G401.6 (cell line): ENCODE measurements at regions not wholly inside any gene's neighbourhood (a gene's known extent, or its start where the extent isn't known, plus 50 kb on each side); places are given as distances from the start of the nearest gene placed in this dataset.

Experiments
- FAIRE-seq: peaks from 2 replicates; lab custom pipeline; 2012; peaks lifted over from hg19 to GRCh38; lab: Jason Lieb, UNC

DNA sequence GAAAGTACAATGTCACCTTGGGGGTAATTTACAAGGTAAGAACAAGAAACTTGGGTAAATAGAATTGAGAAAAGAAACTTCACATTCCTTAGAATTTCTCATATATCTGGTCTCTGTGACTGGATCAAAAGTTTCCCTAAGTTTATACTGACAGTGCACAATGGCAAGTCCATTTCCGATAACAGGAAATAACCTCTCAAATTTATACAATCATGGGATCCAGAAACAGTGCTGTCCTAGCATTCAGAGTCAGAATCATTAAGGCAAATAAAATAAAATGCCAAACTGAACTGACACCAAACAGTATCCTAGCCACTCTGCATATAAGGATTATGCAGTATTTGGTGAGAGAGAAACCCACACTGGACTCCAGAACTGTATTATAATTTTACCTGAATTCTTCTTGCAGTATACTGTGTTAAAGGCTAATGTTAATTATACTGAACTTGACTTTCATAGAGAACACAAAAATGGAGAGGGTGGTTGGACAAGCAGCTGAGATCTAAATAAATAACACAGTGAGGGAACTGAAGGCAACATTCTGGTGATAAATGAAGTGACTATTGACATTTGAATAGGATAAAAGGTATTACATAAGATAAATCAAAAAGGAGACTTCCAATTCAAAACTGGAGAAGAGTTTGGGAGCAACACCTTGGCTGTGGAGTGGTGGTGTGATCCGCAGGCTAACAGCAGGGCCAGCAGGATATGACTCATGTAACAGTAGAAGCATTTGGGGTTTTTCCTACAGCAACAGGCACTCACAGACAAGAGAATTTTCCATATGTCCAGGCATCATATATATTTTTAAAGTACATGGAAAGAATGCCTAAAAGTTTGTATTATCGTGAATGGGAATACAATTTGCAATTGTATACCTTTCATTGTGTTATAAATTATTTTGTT is 932.5 kb upstream of the MIR17HG start:
- peak; percentile 3 for FAIRE-seq

DNA sequence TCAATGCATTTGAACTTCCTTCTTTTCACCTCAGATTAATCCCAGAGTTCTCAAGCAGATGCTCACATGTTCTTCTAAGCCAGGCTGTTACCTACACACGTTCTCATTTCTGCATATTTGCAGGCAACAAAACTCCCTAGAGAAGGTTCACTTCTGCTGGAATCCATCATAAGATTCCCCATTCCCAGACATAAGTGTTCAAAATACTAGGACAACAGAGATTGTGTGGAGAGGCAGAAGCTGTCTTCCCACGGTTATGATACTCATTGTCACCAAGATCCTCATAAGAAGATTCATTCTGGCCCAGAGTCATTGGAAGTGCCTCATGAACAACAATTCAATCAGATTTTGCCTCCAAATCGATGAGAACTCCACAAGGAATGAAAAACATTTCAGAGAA is 931.6 kb upstream of the MIR17HG start:
- no peak for FAIRE-seq

DNA sequence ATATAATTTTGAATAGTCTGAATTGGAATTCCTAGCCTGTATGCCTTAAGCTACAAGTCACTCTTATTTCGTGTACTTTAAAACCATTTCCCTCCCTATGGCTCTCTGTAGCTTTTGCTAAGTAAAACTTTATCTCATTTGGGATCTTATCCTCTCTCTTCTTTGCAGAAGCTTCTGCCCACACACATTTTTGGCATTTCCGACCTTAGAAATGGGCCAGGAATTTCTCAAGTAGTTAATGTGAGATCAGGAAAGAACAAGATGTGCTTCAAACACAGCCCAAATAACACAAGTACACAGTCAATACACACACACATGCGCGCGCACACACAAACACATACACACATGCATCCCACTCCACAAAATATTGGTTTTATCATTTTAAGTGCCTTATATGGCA is 931.0 kb upstream of the MIR17HG start:
- no peak for FAIRE-seq

DNA sequence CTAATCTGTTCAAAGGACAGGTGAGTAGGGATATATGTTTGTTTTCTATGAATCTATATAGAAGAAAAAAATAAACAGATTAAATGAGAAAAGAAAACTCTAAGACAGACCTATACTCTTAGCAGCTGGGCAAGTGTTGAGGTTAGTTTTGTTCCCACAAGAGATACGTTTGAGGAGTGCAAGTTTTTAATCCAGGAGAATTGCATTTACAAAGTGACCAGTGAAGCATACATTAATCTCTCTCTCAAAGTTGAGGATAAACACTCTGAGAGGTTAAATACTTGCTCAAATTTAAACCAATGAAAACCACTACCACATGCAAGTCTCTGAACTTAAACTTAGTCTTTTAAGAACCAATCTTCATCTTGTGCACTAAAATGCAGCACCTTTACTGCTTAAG is 930.5 kb upstream of the MIR17HG start:
- no peak for FAIRE-seq

DNA sequence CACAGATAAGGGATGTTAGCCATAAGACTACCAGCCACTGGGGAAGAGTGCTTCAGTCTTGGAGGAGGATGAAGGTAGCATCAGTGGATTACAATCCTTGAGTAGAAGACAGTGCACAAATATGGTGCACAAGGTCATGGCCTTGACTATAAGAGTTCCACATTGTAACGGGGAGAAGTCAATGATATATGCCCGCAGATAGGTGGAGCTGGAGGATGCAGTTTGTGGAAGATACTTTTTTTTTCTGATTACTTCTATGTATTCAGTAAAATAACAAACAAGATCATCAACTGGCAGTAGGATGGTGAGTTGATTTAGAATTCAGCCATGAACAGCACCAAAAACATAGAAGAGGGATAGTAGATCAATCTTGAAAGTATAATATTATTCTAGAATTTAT is 926.8 kb upstream of the MIR17HG start:
- peak; percentile 75 for FAIRE-seq

DNA sequence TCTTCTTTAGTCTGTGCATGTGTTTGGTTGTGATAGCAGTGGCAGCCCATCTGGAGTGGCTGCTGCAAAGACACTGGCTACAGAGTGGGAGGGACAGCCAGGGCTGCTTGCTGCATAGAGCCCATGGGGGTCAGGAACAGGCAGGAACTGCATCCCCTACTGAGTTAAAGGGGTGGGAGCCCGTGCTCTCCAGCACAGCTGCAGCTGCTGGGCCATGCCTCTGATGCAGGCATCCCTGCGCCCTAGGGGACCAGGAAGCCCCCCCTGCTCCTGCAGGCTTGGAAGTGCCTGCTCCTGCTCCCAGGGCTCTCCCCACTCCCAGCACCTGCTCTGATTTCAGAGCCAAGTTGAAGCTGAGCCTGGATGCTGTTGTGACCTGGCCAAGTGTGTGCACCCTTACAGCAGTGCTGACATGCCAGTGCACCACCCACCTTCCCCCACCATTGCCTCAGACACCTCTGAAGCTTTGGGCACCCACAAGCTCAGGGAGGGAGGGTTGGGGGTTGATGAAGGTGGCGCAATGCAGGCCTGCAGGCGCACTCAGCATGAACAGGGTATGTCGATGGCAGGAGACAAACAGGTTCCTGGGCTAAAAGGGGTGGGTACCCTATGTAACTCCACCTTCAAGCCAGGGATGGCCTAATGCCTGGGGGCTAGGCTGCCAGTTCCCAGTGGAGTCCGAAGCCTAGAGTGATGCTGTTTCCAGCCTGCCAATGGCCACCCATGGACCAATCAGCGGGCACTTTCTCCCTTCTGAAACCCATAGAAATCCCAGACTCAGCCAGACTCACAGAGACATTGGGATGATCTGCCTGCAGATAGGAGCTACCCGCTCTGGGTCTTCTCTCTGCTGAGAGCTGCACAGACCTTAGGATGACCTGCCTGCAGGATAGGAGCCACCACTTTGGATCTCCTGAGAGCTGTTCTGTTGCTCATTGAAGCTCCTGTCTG is 919.9 kb upstream of the MIR17HG start:
- no peak for FAIRE-seq

DNA sequence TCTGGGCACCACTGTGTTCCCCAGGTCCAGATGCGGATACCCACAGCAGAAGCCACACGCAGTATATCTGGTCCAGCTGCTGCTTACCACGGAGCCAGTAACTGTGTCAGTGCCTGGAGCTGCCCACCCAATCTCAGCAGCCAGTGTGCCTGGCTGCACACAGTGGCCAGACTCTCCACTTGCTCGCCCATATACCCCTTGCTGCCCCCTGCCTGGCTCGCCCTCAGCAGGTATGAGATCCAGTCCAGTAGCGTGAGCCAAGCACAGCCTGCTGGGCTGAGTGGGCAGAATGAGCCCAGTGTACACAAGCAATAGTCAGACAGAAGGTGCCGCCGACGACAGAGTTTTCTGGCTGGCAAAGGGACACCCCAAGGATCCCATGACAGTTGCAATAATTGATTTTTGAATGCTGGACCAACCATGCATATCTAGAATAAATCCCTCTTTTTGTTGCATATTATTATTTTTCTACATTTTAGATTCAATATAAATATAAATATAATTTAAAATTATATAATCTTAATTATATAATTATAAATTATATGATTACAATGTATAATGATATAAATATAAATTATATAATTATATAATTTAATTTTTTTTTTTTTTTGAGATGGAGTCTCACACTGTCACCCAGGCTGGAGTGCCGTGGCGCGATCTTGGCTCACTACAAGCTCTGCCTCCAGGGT is 918.8 kb upstream of the MIR17HG start:
- peak; percentile 92 for FAIRE-seq

DNA sequence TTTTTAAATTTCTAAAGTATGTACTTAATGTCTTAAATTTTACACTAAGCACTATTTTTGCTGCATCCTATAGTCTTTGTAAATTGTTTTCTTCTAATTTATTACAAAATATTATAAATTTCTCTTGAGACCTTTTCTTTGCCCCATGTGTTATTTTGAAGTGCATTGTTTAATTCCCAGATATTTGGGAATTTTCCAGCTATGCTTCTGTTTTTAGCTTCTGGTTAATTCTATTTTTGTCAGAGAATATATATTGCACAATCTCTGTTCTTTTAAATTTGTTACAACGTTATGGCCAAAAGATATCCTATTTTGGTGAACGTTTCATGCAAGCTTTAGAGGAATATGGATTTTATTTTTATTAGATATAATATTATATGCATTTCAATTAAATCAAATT is 917.4 kb upstream of the MIR17HG start:
- no peak for FAIRE-seq

DNA sequence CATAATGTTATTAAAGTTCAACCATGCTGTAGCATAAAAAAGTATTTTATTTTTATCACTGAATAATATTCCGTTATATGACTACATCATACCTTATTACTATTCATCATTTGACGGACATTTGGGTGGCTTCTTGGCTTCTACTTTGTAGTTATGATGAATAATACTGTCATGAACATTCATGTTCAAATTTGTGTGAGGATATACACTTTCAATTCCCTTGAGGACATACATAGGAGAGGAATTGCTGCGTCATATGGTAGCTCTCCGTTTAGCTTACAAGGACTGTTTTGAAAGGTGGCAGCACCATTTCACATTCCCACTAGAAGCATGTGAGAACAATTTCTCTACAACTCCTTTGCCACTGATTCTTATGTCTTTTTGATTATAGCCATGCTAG is 910.8 kb upstream of the MIR17HG start:
- no peak for FAIRE-seq

DNA sequence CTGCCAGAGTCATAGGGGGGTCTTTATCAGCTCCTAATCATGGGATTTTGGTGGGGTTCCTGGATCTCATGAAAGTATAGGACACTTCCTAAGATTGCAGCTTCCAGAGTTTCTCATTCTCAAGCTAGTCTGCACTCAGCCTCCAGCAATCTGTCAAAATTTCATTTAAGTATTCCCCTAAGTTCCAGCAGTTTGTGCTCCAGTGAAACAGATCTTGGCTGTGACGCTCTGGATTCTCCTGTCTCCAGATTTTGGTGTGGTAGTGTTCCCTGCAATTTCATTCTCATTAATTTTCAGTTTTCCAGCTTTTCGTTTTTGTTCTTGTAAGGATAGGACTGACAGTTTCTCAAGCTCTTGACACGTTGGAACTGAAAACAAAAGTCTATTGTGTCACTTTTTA is 908.9 kb upstream of the MIR17HG start:
- FAIRE-seq = no peak

DNA sequence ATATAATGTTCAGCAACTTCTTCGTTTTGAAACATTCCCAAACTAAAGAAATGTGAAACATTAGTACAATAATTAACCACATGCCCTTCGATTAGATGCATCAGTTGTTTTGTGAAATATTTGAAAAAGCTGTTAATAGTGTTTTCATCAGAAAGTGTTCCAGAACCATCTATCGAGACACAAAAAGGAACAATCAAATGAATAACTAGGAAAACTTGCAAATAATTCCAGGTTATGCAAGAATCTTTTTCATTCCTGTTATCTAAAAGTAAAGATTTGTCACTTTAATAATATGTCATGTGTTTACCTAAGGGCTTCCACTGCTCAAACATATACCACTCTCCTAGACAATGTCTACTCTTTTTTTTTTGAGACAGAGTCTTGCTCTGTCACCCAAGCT is 904.2 kb upstream of the MIR17HG start:
- no peak for FAIRE-seq

DNA sequence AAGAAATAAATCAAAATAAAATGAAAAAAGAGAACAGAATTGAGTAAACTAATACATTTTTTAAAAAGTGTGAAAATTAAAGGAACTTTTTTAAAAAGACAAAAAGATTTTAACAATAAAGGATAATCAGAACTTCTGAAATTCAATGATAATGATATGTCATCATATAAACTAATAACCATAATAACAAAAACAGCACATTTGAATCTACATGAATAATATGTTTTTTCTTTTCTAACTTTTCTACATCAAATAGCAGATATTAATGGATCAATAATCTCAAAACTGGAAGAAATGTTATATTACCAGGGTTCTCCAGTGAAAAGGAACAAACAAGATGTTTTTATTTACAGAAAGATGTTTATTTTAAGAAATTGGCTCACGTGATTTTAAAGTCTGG is 903.3 kb upstream of the MIR17HG start:
- FAIRE-seq = no peak

DNA sequence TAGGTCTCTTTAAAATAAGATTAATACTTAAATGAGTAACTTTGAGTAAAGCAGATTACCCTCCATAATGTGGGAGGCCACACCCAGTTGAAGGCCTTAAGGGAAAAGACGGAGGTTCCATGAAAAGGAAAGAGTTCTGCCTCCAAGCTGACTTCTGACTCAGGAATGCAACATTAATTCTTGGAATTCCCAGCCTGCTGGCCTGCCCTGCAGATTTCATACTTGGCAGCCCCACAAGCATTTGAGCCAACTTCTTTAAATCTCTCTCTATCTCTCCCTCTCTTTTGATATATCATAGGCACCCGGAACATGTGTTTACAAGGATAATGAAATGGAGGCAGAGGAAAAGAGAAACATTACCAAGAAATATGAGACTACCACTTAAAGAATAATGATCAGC is 902.3 kb upstream of the MIR17HG start:
- peak; percentile 99 for FAIRE-seq

DNA sequence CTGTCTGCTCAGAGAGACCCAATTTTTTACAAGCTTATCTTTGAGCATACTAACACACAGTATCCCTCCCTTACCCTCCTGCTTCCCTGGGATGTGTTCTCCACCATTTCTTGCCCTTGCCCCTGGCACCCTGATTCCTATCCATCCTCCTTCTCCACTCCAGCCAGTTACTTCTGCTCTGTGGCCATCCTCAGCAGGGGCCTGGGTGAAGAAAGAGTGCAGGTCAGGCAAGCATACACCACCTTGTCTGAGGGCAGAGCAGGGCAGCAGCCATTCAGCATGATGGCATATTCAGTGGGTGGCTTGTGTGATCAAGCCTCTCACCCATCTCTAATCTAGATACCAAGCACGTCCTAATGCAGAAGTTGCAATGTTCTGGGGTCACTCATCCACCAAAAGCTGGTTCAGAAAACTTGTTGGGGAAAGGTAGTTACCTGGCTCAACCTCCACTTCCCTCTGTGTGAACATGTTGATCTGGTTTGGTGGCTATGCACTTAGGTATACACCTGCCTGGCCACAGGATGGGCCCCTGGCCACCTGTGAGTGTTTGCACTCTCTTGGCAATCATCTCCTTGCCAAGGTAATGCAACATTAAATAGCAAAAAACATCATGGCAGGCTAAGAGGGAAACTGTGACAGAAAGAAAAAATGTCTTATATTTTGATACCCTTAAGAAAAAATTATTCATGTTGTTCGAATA is 900.3 kb upstream of the MIR17HG start:
- no peak for FAIRE-seq

DNA sequence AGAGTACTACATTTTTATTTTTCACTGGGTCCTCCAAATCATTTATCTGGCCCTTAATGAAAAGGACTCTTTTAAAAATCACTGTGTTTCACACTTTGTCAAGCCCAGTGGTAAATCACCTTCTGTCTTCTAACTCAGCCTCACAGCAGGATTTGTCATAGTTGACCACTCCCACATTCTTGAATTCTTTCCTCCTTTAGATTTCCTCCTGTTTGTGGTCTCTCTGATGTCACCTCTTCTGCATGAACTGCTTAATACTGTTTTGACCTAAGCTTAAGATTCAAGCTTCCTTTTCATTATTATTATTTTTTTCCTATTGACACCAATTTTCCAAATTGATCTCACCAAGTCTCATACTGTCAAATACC is 899.8 kb upstream of the MIR17HG start:
- no peak for FAIRE-seq

DNA sequence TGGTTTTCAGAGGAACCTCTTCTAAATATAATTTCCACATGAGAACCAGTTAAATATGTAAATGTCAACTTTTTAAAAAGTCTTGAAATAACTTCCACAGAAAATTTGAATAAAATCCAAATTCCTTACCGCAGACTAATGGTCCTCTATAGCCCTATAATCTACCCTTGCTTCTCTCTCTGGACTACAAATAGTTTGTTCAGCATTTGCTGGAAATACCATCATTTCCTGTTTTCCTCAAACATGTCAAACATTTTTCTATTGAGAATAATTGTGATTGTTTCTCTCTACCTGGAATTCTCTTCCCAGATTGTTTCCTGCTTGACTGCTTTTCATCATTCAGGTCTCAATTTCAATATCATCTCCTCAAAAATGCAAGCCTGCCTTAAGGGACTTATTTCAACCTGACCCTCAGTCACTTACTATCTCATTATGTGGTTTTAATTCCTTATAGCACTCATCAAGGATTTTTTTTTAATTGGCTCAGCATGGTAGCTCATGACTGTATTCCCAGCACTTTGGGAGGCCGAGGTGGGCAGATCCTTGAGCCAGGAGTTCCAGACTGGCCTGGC is 898.9 kb upstream of the MIR17HG start:
- peak; percentile 98 for FAIRE-seq

DNA sequence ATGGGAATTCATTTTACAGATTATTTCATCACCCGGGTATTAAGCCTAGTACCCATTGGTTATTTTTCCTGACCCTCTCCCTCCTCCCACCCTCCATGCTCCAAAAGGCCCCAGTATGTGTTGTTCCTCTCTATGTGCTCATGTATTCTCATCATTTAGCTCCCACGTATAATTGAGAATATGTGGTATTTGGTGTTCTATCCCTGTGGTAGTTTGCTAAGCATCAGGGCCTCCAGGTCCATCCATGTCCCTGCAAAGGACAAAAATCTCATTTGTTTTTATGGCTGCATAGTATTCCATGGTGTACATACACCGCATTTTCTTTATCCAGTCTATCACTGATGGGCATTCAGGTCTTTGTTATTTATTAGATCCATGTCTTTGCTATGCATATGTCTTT is 894.1 kb upstream of the MIR17HG start:
- FAIRE-seq = no peak

DNA sequence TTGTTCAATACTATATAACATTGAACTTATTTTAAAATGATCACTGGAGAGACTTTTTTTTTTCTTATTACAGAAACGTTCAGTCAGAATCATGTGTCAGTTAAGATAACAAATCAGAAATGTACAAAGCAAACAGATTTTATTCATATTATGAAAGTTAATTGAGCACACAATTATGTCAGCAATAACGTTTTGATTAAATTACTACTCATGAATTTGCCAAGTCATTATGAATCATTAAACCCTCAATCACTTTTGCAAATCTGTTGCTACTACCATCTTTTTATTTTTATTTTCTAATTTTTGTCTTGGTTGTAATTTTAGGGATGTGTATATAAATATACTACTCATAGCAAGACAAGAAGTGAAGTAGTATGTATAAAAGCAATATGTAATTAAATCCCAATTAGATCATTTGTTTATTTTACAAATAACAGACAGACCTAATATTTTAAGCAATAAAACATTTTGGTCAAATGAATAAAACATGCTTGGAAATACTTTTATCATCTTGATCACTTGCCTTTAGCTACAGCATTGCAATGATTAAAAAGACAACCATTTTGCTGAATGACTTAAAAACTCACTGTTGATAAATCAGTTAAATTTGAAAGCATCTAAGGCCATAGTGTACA is 893.4 kb upstream of the MIR17HG start:
- FAIRE-seq = peak; percentile 83

DNA sequence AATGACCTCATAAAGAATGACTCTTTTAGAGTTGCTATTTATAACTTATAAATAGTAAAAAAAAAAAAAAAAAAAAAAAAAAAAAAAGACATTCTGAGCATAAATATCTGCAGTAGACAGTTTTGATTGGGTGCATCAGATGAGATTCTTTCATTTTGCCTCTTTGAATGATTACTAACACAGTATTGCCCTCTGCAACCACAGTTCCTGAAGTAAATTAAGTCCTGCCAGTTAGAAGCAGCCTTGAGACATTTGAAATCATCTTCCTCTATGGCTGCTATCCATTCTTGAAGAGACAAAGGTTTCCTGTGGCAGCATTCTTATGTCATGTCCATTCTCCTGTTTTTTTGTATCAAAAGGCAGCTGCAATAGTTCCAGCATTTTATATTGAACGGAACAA is 892.4 kb upstream of the MIR17HG start:
- no peak for FAIRE-seq

DNA sequence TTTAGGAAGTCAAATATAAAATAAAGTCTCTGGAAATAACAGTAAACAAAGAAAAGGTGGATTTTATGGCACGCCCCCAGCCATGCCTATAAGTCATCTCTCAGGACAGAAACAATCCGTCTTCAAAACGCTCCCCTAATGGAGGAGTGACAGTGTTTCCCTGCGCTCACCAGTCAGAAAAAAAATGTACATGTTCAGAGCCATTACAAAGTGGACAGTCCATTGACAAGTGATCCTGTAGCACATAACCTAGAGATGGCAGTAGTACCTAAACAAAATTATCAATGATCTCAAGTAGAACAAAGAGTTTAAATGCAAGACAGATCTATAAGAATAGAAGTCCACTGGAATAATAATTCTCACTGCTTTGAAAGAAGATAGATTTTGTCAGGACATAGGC is 891.7 kb upstream of the MIR17HG start:
- no peak for FAIRE-seq

DNA sequence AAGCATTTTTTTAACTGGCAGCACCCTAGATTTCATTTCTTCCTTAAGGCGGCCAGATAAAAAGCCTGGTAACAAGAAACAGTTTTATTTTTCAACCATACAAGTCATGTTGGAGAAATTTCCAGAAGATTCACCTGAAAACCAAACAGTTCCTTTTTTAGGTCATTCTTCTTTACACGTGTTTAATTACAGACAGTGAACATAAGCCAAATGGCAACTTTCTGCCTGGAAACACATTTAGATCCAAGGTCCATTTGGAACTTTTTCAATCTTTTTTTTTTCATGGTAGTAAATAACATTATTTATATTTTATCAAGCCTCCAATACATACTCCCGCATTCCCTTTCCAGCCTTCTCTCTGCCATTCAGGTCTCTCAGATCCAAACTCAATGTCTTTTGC is 886.1 kb upstream of the MIR17HG start:
- FAIRE-seq = no peak
